IPS-18c (cell line): ENCODE measurements at regions not wholly inside any gene's neighbourhood (a gene's known extent, or its start where the extent isn't known, plus 50 kb on each side); places are given as distances from the start of the nearest gene placed in this dataset.

Experiments used
- H3K4me3 ChIP-seq: 2 replicates; pipeline ENCODE4 v1.7.0; 2013; ENCODE audit warnings: low read depth, mild to moderate bottlenecking, low read length, moderate library complexity; ENCODE audit not compliant: insufficient read depth
- H3K9me3 ChIP-seq: one replicate; pipeline ENCODE4 v1.6.1; 2013; ENCODE audit warnings: mild to moderate bottlenecking, low read length, moderate library complexity; ENCODE audit not compliant: control insufficient read depth, insufficient read depth

DNA sequence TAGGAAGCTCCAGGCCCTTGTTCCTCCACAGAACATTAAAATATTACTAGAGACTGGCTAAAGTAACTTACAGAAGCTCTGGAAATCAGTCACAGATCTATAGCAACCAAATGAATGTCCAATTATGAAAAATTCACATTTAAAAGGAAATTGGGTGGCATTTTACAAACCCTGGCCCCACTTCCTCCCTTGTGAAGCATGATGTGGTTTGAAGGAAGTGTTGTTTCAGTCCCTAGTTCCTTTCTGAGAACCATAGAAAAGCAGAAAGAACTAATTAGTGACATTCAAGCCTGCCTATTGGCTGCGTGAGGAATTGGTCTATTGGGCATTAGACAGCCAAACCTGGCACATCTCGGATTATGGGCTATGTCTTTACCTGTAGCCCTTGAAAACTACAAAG, 649.7 kb upstream of the NEGR1 start:
- H3K4me3 ChIP-seq: no peak overlapping the region
- H3K9me3 ChIP-seq: no peaks in the 10 kb centered on the region

DNA sequence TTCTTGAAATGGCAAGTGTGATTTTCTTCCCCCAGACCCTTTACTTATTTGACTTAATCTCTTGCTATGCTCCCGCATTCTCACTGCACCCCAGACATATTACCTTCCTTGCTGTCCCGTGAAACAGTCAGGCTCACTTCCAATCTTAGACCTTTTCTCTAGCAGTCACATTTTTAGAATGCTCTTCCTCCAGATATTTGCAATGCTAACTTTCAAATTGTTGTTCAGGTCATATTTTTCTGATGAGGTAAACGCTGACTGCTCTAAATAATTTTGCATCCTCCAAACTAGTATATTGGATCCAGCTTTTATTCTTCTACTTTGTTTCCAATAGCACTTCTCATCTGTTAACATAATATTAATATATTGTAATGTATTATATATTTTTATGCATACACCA, 648.2 kb upstream of the NEGR1 start:
- no peaks in the 10 kb centered on the region for H3K9me3 ChIP-seq

DNA sequence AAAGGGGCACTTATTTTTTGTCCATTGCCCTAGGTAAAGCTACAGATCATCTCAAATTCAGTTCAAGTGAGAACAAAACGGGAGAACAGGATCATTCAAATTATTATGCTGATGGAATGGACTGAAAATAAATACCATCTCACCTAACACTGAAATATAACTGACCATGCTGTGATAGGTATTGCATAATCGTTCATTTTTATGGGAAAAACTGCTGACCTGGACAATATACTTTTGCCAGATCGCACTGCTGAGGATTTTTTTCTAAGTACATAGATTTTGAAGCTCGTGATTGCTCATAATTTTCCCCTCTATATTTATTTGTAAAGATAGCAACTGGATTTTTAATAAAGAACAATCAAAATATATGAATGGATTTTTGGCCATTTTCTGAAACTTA, 636.6 kb upstream of the NEGR1 start:
- Histone ChIP-seq H3K4me3 (no peak overlapping the region), H3K9me3 (no peaks in the 10 kb centered on the region)

More for the DNA sequence above, 648.2 kb upstream of the NEGR1 start:
- no peak overlapping the region for H3K4me3 ChIP-seq

DNA sequence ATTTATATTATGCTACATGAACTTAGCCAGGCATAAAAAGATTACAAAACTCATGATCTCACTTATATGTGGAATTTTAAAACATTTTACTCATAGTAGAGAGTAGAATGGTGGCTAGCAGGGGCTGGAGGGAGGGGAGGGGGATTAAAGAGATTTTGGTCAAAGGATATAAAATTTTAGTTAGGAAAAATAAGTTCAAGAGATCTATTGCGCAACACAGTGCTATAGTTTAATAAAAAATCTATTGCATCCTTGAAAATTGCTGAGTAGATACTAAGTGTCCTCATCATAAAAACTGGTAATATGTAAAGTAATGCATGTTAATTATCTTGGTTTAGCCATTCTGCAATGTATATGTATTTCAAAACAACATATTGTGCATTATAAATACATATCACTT, 635.6 kb upstream of the NEGR1 start:
- H3K4me3 ChIP-seq: no peak overlapping the region
- H3K9me3 ChIP-seq: no peaks in the 10 kb centered on the region

DNA sequence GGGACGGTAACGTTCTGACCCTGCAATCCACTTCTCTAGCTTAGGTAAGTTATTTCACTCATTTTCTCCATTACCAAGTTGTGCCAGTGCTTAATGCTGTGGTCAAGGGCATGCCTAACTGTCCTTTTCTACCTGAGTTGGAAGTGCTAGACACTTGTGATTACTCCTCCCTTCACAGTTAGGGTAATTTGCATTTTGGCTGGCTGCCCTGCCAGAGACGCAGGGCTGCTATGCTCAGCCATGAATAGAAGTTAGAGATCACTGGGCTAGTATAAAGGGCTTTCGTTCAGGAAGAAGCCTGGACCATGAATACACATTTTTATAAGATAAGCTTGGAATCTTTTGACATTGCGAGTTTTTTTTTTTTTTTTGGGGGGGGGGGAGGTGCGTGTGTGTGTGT, 633.2 kb upstream of the NEGR1 start:
- H3K9me3 ChIP-seq: no peaks in the 10 kb centered on the region
- no peak overlapping the region for H3K4me3 ChIP-seq

DNA sequence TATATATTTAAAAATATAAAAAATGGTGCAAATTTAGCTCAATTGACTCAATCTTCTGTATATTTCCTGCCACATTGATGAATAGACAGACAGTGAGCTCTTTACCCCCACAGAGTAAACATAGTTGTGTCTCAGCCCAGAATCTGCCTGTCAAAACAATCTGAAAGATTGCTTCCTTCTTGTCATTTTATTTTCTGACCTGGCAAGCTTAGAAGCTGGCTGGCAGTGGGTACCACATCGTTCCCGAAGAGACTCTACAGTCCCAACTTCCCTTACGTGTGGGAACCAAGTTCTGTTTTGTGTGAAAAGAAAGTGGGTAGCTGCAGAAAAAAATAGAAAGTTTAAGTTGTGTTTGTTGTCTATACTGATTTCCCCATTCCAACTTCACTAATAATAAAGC, 629.3 kb upstream of the NEGR1 start:
- Histone ChIP-seq H3K4me3 (no peak overlapping the region), H3K9me3 (no peaks in the 10 kb centered on the region)

DNA sequence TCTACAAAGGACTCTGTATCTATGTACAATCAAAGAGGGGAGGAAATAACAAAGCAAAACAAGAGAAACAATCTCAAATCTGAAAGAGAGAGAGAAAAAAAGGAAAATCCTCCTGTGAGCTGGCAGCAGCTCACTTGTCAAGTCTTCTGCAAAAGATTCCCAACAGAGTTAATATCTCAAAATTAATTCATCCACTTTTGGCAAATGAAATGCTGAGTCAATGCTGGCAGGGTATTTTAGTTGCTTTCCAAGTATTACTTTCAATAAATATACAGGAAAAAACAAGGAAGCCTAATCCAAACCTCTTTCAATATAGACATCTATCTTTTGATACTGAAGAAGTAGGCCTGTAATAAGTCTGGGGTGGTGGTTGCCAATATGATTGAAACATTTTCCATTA, 613.9 kb upstream of the NEGR1 start:
- no peak overlapping the region for H3K4me3 ChIP-seq
- H3K9me3 ChIP-seq: no peaks in the 10 kb centered on the region

DNA sequence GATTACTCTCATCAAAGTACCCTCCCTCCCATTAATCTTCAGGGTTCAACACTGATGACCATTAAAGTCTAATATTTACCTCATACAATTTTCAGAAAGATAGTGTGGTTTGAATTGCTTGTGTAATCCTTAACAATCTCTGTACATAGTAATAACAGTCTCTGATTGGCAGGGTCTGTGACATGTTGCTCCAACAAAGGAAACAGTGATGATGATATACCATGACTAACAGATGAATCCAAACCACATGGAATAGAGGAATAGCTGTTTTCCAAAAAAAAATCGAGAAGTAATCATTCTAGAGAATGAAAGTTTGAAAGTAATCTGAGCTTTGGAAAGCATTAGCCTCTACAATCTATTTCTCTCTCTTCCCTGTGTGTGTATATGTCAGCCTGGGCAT, 610.1 kb upstream of the NEGR1 start:
- Histone ChIP-seq H3K9me3 (no peaks in the 10 kb centered on the region), H3K4me3 (no peak overlapping the region)

DNA sequence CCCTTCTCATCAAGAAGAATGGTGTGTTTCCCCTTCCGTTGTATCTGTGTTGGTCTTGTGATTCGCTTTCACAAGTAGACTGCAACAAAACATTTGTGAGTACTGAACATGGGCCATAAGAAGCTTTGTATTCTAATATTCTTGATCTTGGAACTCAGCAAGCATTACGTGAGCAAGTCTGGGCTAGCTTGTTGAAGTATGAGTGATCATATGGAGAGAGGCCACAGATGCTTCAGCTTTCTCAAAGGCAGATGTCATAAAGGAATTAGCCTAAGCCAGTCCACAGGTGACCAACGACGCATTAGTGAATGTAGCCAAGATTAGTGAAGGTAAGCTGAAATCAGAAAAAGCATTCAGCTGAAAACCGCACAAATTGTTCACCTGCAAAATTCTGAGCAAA, 609.6 kb upstream of the NEGR1 start:
- Histone ChIP-seq H3K9me3 (no peaks in the 10 kb centered on the region), H3K4me3 (no peak overlapping the region)

DNA sequence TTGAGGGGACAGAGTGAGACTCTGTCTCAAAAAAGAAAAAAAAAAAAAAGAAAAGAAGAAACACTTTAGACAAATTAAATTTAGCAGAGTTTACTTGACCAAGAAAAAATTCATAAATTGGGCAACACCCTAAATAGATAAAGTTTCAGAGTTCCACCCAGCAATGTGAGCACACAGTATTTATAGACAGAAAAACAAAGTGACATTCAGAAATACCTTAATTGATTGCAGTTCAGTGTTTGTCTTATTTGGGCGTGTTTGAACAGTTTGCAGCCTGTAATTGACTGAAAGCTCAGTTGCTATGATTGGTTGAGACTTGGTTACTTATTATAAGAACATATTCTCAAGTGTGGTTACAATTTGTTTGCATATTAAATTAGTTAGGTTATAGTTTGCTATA, 603.5 kb upstream of the NEGR1 start:
- H3K9me3 ChIP-seq: no peaks in the 10 kb centered on the region
- H3K4me3 ChIP-seq: no peak overlapping the region

DNA sequence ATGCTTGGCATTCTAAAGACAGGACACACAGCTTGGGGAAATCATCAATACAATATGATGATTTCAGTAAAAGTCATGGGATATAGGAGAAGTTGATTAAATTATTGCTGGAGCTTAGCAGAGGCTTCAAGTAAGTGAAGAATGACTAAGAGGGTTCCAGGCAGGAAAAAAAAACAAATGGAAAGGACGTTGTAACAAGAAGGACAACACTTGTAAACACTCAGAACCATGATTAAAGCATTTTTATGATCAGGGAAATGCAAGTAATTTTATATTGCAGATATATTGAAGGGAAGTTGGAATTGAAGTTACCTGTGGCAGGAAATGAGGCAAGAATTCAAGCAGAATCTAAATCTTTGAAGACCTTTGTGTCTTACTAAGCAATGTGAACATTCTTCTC, 602.7 kb upstream of the NEGR1 start:
- Histone ChIP-seq H3K4me3 (no peak overlapping the region), H3K9me3 (no peaks in the 10 kb centered on the region)

DNA sequence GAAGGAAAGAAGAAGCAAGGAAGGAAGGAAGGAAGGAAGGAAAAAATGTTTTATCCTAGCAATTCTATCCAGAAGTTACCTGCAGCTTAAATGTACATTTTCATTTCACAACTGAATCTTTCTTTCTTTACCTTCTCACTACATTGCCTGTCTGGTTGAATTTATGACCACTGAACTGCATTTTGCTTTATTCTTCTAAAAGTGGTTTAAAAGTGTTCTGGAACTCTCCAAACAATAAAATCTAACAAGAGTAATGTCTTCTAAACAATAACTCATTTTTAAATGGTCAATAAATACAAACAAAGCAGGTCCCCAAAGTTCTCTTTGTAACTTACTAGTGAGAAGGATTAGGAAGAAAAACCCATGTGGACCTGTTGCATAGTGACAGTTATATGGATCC, 587.5 kb upstream of the NEGR1 start:
- no peak overlapping the region for H3K4me3 ChIP-seq
- no peaks in the 10 kb centered on the region for H3K9me3 ChIP-seq

DNA sequence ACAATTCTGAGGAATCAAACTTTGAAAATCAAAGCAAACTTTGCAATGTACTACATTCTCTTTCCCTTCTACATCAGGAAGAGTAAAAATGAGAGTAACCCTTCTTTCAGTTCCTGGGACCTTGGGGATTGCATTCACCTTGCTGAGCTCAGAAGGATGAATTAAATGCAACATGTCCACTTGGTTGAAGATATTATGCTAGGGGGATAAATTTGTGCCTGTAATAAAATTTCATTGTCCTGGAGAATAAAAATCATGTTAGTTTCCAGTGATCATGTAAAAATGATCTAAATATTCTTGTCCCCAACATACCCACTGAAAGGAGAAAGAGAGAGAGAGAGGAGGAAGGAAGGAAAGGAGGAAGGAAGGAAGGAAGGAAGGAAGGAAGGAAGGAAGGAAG, 587.1 kb upstream of the NEGR1 start:
- H3K9me3 ChIP-seq: no peaks in the 10 kb centered on the region
- no peak overlapping the region for H3K4me3 ChIP-seq

DNA sequence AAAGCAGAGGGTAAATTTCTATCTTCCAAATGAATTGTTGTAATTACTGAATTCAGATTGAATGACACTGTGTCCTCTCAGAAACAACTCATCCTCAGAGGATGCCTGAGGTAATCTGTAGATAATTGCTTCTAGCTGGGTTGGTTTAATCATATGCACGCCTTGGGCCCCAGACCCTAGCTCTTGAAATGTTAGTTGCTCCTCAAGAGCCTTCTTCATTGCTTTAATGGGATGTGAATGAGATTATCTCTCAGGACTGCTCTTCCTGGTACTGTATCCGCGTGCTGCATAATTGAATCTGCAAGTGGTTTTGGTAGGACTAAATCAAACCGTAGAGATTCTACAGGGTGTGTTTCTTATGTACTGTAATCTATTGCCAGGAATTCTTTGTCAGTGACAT, 569.3 kb upstream of the NEGR1 start:
- Histone ChIP-seq H3K9me3 (no peaks in the 10 kb centered on the region), H3K4me3 (no peak overlapping the region)

DNA sequence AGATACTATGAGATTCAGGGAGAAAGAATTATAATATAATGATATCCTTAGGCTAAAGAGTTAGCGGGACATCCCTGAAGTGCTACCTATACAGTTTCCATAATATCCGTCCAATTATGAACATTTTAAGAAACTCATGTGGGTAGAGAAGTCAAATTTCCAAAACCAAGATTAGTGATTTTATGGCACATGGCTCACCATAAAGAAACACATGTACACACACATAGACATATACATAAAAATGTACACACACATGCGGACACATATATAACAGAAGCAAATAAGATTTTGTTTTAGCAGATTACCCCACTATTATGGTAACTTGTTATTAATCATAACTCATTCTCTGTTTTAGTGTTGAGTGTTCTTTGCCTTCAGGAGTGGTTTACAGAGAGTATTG, 566.7 kb upstream of the NEGR1 start:
- H3K4me3 ChIP-seq: no peak overlapping the region
- H3K9me3 ChIP-seq: no peaks in the 10 kb centered on the region

DNA sequence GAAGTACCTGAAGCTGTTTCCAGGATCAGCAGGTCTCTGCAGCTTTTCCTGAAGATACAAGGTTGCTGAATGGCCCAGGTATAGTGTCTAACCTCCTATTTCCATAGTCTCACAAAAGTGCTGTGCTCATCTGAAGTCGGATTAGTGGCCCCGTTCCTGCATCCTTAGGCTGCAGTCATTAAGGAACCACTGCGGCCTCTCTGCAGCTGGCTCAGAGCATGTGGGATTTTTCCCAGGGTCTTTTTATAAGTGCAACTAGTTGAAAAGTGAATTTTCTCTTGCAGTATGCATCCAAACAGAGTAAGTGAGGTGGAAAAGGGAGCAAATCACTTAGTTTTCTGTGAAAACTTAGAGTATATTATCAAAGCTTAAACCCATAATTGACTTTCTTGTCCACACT, 565.3 kb upstream of the NEGR1 start:
- Histone ChIP-seq H3K9me3 (no peaks in the 10 kb centered on the region), H3K4me3 (no peak overlapping the region)

DNA sequence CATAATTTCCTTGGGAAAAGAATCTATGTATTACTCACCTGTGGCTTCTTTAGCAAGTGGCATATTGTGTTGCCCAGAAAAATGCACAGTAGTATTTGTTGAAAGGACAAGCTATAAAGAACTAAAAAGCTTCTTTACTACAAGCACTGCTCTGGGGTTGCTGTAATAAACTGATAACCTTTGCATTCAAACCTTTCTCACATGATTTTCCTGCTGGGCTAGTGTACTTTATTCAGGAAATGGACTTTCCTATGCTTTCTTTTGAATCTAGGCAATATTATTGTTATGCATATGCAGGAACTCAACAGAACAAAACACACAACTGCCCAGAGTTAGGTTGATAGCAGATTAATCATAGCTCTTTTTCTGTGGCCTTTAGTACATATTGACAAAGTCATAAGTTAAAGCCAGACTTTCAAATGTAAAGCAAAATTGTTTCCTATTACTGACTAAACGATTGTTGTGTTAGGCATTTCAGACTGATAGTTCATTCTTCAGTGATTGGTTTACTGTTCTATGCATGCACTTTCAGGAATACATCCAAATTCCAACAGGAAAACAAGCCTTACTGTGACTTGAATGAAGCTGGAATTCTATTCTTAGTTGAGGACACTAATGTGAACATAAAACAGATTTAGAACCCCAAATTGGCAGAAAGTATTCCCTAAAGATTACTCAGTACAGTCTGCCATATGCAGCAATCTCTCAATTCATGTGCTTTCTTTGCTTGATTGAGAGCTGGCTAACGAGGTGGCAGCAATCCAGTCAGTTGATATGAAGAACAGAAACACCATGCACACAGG, 564.3 kb upstream of the NEGR1 start:
- no peak overlapping the region for H3K4me3 ChIP-seq
- H3K9me3 ChIP-seq: no peaks in the 10 kb centered on the region

DNA sequence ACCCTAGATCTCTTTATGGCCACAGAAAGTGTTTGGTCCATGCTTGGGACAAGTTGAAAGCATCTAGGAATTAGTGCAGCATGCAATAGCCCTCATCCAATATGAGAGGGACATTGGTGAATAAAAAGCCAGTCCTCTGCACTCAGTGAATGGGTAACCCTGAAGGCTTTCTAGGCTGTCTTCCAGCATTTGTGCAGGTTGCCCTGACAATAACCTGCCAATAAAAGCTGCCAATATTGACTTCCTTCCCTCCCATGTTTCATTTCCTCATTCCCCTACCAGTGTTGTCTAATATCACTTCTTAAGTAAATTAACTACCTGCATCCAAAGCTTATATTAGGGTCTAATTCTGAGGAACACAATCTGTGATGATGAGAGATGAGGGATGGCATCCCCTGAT, 563.6 kb upstream of the NEGR1 start:
- H3K9me3 ChIP-seq: no peaks in the 10 kb centered on the region
- H3K4me3 ChIP-seq: no peak overlapping the region

DNA sequence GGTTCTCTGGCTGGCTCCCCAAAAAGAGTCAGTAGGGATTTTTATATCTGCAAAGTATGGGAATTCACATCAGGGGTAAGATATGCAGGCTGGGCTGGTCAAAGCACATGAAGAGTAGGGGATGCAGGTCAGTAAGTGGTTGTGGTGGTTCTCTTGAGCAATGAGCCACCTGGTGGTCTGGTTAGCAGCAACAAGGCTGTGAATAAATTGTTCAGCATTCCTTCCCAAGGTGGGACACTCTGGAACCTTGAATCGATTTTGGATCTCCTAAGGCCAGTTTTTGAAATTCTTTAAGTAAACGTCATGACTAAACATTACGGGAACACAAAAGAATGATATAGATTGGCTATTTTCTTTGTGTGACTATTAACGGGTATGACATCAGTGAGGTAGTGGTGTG, 563.0 kb upstream of the NEGR1 start:
- Histone ChIP-seq H3K4me3 (no peak overlapping the region), H3K9me3 (no peaks in the 10 kb centered on the region)
